ENCODE measurements at regions not wholly inside any gene's neighbourhood (a gene's known extent, or its start where the extent isn't known, plus 50 kb on each side); places are given as distances from the start of the nearest gene placed in this dataset.
A peak's percentile ranks its signal among the peaks of the same experiment; 100 is the strongest.

GRCh38 chr20:52496191-52496590 is 304.6 kb upstream of the ZFP64 start:
- H3K9me3 ChIP-seq, result no peaks in the 10 kb centered on the region
- no peaks in the 10 kb centered on the region for H3K27me3 ChIP-seq (ENCODE audit: low read depth)
- intact Hi-C loops (cut with DNase I), result no loop called here
- no peak for ATAC-seq
- no peak for TF ChIP-seq CTCF (IDR thresholded peaks at IDR 0.05)
- H3K4me1 ChIP-seq, result no peaks in the 10 kb centered on the region
- H3K36me3 ChIP-seq, result no peaks in the 10 kb centered on the region
- DNase-seq, result no peak
- no peak overlapping the region for H3K27ac ChIP-seq
- H3K4me3 ChIP-seq, result no peak overlapping the region

GRCh38 chr20:52494244-52494643 is 302.7 kb upstream of the ZFP64 start:
- Histone ChIP-seq H3K36me3 (no peaks in the 10 kb centered on the region), H3K4me3 (no peak overlapping the region), H3K27ac (no peak overlapping the region), H3K4me1 (no peaks in the 10 kb centered on the region), H3K9me3 (no peaks in the 10 kb centered on the region), H3K27me3 (ENCODE audit: low read depth) (no peaks in the 10 kb centered on the region)
- ATAC-seq (peak; percentile 36 to 60), DNase-seq (no peak)
- no peak for TF ChIP-seq CTCF (IDR thresholded peaks at IDR 0.05)
- intact Hi-C loops (cut with DNase I), result no loop called here

GRCh38 chr20:52493171-52493721 is 301.7 kb upstream of the ZFP64 start:
- Histone ChIP-seq H3K4me1 (no peaks in the 10 kb centered on the region), H3K36me3 (no peaks in the 10 kb centered on the region), H3K27ac (no peak overlapping the region), H3K9me3 (no peaks in the 10 kb centered on the region), H3K27me3 (ENCODE audit: low read depth) (no peaks in the 10 kb centered on the region), H3K4me3 (peak overlapping the region; percentile 17)
- intact Hi-C loops (cut with DNase I), result no loop called here
- no peak for DNase-seq
- no peak for ATAC-seq
- TF ChIP-seq CTCF (IDR thresholded peaks at IDR 0.05), result no peak

- Histone ChIP-seq H3K4me3 (no peak overlapping the region), H3K27ac (no peak overlapping the region), H3K4me1 (no peaks in the 10 kb centered on the region), H3K27me3 (ENCODE audit: low read depth) (no peaks in the 10 kb centered on the region), H3K36me3 (no peaks in the 10 kb centered on the region), H3K9me3 (no peaks in the 10 kb centered on the region)
- intact Hi-C loops (cut with DNase I), result no loop called here
- DNase-seq (no peak), ATAC-seq (no peak)
- TF ChIP-seq CTCF (IDR thresholded peaks at IDR 0.05), result no peak
These were observed 299.3 kb upstream of the ZFP64 start for GRCh38 chr20:52490711-52491430.

- H3K27me3 ChIP-seq (ENCODE audit: low read depth), result no peaks in the 10 kb centered on the region
- ATAC-seq (no peak), DNase-seq (no peak)
- H3K4me3 ChIP-seq, result no peak overlapping the region
- TF ChIP-seq CTCF (IDR thresholded peaks at IDR 0.05), result no peak
- H3K4me1 ChIP-seq, result no peaks in the 10 kb centered on the region
- no peak overlapping the region for H3K27ac ChIP-seq
- intact Hi-C loops (cut with DNase I), result no loop called here
- no peaks in the 10 kb centered on the region for H3K9me3 ChIP-seq
- no peaks in the 10 kb centered on the region for H3K36me3 ChIP-seq
These were observed 292.9 kb upstream of the ZFP64 start for GRCh38 chr20:52484438-52484837.

Measured in lower lobe of right lung (tissue), 2 donors.